Esophagus squamous epithelium (tissue), 4 donors: ENCODE measurements at regions not wholly inside any gene's neighbourhood (a gene's known extent, or its start where the extent isn't known, plus 50 kb on each side); places are given as distances from the start of the nearest gene placed in this dataset.

ENCODE experiments used
- CTCF ChIP-seq, 6 experiments: fragments of 450-650 bp in 4 of 6; fragments of 200-600 bp in 2 of 6; sonication (generic) in 2 of 6; IDR thresholded peaks; one replicate each; pipeline ENCODE4 v1.5.1; 2016 to 2019; ENCODE audit warnings: antibody characterized with exemption in 6 of 6, mild to moderate bottlenecking in 4 of 6, moderate library complexity in 4 of 6
- POLR2A ChIP-seq, 4 donors: fragments of 450-650 bp; IDR thresholded peaks; one replicate each; pipeline ENCODE4 v1.6.1; 2017; ENCODE audit warnings: antibody characterized with exemption in 4 of 4, mild to moderate bottlenecking in 4 of 4, moderate library complexity in 3 of 4

- no peak for TF ChIP-seq CTCF (IDR thresholded peaks at IDR 0.05)
- TF ChIP-seq POLR2A (IDR thresholded peaks at IDR 0.05), result no peak
Observed at GRCh38 chr10:109695988-109696387, 227.3 kb downstream of the XPNPEP1 start.
